ENCODE measurements at regions not wholly inside any gene's neighbourhood (a gene's known extent, or its start where the extent isn't known, plus 50 kb on each side); places are given as distances from the start of the nearest gene placed in this dataset.

GRCh38 chr11:122538060-122538459, 117.5 kb upstream of the UBASH3B start:
- Mint-ChIP-seq H3K27me3 (ENCODE audit: unreplicated experiment) (peaks cover 16% of the 10 kb centered on the region), H3K9me3 (ENCODE audit: low read depth, unreplicated experiment) (peaks cover 5% of the 10 kb centered on the region), H3K27ac (ENCODE audit: unreplicated experiment) (no peak overlapping the region), H3K4me1 (ENCODE audit: low read depth, unreplicated experiment) (no peaks in the 10 kb centered on the region), H3K36me3 (ENCODE audit: insufficient read depth, unreplicated experiment) (no peaks in the 10 kb centered on the region), H3K4me3 (ENCODE audit: low read depth, unreplicated experiment) (no peak overlapping the region)
- CTCF ChIA-PET, result no interaction called here
- no peak for DNase-seq
- intact Hi-C loops (cut with micrococcal nuclease; ENCODE audit: unreplicated experiment), result no loop called here
- no TSS peak for BruUV-seq (replicated peaks)
- no peak for TF ChIP-seq CTCF (IDR thresholded peaks at IDR 0.05; ENCODE audit: unreplicated experiment)

GRCh38 chr11:122524898-122525297, 130.6 kb upstream of the UBASH3B start:
- no peak for DNase-seq
- Mint-ChIP-seq H3K27ac (ENCODE audit: unreplicated experiment) (no peak overlapping the region), H3K4me3 (ENCODE audit: low read depth, unreplicated experiment) (no peak overlapping the region), H3K36me3 (ENCODE audit: insufficient read depth, unreplicated experiment) (no peaks in the 10 kb centered on the region), H3K4me1 (ENCODE audit: low read depth, unreplicated experiment) (no peaks in the 10 kb centered on the region), H3K27me3 (ENCODE audit: unreplicated experiment) (peaks cover 57% of the 10 kb centered on the region), H3K9me3 (ENCODE audit: low read depth, unreplicated experiment) (no peaks in the 10 kb centered on the region)
- no peak for TF ChIP-seq CTCF (IDR thresholded peaks at IDR 0.05; ENCODE audit: unreplicated experiment)
- CTCF ChIA-PET, result no interaction called here
- intact Hi-C loops (cut with micrococcal nuclease; ENCODE audit: unreplicated experiment), result no loop called here
- no TSS peak for BruUV-seq (replicated peaks)

- Mint-ChIP-seq H3K27me3 (ENCODE audit: unreplicated experiment) (peaks cover 59% of the 10 kb centered on the region), H3K27ac (ENCODE audit: unreplicated experiment) (no peak overlapping the region), H3K4me1 (ENCODE audit: low read depth, unreplicated experiment) (no peaks in the 10 kb centered on the region), H3K9me3 (ENCODE audit: low read depth, unreplicated experiment) (no peaks in the 10 kb centered on the region), H3K4me3 (ENCODE audit: low read depth, unreplicated experiment) (no peak overlapping the region), H3K36me3 (ENCODE audit: insufficient read depth, unreplicated experiment) (no peaks in the 10 kb centered on the region)
- no peak for DNase-seq
- no TSS peak for BruUV-seq (replicated peaks)
- CTCF ChIA-PET, result no interaction called here
- intact Hi-C loops (cut with micrococcal nuclease; ENCODE audit: unreplicated experiment), result no loop called here
- no peak for TF ChIP-seq CTCF (IDR thresholded peaks at IDR 0.05; ENCODE audit: unreplicated experiment)
These were observed 131.4 kb upstream of the UBASH3B start for GRCh38 chr11:122523846-122524805.

- no peak for TF ChIP-seq CTCF (IDR thresholded peaks at IDR 0.05; ENCODE audit: unreplicated experiment)
- H3K27ac Mint-ChIP-seq (ENCODE audit: unreplicated experiment), result no peak overlapping the region
- CTCF ChIA-PET, result no interaction called here
- intact Hi-C loops (cut with micrococcal nuclease; ENCODE audit: unreplicated experiment), result no loop called here
- H3K4me3 Mint-ChIP-seq (ENCODE audit: low read depth, unreplicated experiment), result no peak overlapping the region
- H3K9me3 Mint-ChIP-seq (ENCODE audit: low read depth, unreplicated experiment), result no peaks in the 10 kb centered on the region
- no TSS peak for BruUV-seq (replicated peaks)
- DNase-seq, result no peak
- no peaks in the 10 kb centered on the region for H3K4me1 Mint-ChIP-seq (ENCODE audit: low read depth, unreplicated experiment)
- H3K27me3 Mint-ChIP-seq (ENCODE audit: unreplicated experiment), result peaks cover 41% of the 10 kb centered on the region
- no peaks in the 10 kb centered on the region for H3K36me3 Mint-ChIP-seq (ENCODE audit: insufficient read depth, unreplicated experiment)
These were observed 133.9 kb upstream of the UBASH3B start for GRCh38 chr11:122521626-122522025.

All from Calu3 (cell line).